ENCODE measurements at regions not wholly inside any gene's neighbourhood (a gene's known extent, or its start where the extent isn't known, plus 50 kb on each side); places are given as distances from the start of the nearest gene placed in this dataset.

DNA sequence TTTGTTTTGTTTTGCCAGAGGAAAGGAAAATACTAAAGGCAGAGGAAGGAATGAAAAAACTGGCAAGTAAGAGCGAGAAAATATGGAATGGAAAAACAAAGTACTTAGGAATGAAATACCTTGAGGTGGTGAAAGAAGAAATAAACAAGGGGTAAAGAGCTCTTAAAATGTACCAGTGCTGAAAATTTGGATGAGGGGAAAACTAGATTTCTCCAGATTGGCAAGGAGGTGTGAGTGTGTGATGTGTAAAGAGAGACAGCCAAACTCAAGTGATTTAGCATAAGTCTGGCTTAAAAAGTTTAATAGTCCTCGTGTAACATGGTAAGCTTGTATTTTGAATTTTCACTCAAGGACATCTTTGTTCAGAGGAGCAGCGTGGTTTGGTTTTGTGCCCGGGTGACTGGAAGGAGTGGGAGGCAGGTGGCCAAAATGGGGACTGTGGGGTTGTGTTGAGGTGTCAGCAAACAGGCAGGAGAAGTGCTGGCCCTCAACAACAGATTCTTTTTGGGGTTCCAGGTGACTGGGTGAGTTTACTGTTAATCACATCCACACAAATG lies 102.7 kb downstream of the DACT1 start:
- TF ChIP-seq CTCF (conservative IDR thresholded peaks at IDR 0.05; ENCODE audit: low read length) (no peak), EZH2phosphoT487 (IDR thresholded peaks at IDR 0.05; ENCODE audit: borderline replicate concordance, low read depth, low read length) (no peak)

Measured in OCI-LY7 (cell line).